ENCODE measurements at regions not wholly inside any gene's neighbourhood (a gene's known extent, or its start where the extent isn't known, plus 50 kb on each side); places are given as distances from the start of the nearest gene placed in this dataset.

GRCh38 chr3:14288833-14289451 lies 110.3 kb downstream of the LSM3 start:
- WGBS, 2 donors: 91 to 92% methylated on average over 4 of the region's 5 CpGs

DNA sequence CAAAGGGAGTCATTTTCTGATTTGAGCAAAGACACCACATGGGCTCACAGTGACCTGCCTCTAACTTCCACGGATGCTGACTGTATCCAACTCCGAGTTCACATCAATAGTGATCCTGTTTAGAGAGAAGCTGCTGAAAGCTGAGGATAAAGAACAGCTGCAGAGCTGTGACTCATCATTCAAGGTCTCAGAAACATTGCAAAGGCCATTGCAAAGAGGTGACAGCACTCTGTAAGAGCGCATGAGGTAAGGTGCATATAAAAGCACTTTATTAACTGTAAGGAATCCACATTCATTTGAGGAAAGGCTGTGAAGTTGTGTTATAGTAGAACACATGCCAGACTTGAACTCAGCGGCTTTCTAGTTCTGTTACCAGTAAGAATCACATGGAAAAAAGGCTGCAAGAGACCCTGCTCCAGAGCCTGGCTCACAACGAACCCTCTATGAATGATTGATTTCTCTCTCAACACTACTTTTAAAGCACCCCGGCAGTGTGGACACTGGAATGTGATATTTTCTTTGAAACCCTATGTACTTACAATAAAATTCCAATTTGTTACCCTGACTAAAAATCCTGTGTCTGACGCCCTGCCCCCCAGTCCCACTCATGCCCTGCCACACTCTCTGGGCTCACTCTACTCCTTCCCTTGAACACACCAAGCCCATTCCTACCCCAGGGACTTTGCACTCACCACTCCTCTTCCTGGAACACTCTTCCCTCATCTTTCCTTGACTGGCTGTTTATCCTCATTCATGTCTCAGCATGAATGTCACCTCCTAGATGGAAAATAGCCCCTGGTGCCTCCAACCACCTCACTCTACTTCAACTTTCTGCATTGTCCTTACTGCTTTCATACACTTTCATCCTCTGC lies 111.2 kb downstream of the LSM3 start:
- no peak for DNase-seq
- Histone ChIP-seq H3K36me3 (no peaks in the 10 kb centered on the region), H3K27ac (no peak overlapping the region), H3K27me3 (no peaks in the 10 kb centered on the region), H3K4me1 (peaks cover 7 to 18% of the 10 kb centered on the region in 2 donors), H3K9me3 (no peaks in the 10 kb centered on the region), H3K4me3 (replicated peaks in 1 of 3) (no peak overlapping the region)
- no peak for TF ChIP-seq CTCF (IDR thresholded peaks at IDR 0.05)
- TF ChIP-seq POLR2A (IDR thresholded peaks at IDR 0.05): no peak
- intact Hi-C loops (cut with DNase I): no loop called here
- WGBS, 2 donors: 77 to 82% methylated on average over 6 of the region's 7 CpGs

More at GRCh38 chr3:14288833-14289451, 110.3 kb downstream of the LSM3 start:
- intact Hi-C loops (cut with DNase I): no loop called here
- DNase-seq: no peak
- Histone ChIP-seq H3K9me3 (no peaks in the 10 kb centered on the region), H3K36me3 (no peaks in the 10 kb centered on the region), H3K27me3 (no peaks in the 10 kb centered on the region), H3K4me1 (peaks cover 7 to 18% of the 10 kb centered on the region in 2 donors), H3K4me3 (replicated peaks in 1 of 3) (no peak overlapping the region), H3K27ac (no peak overlapping the region)
- TF ChIP-seq POLR2A (IDR thresholded peaks at IDR 0.05) (no peak), CTCF (IDR thresholded peaks at IDR 0.05) (no peak)

- peak; percentile 29 to 52 for DNase-seq
- H3K9me3 ChIP-seq: no peaks in the 10 kb centered on the region
- no peaks in the 10 kb centered on the region for H3K27me3 ChIP-seq
- peak overlapping the region in 1 of 3 donors; percentile 34 for H3K27ac ChIP-seq
- intact Hi-C loops (cut with DNase I): no loop called here
- no peak for TF ChIP-seq POLR2A (IDR thresholded peaks at IDR 0.05)
- no peak for TF ChIP-seq CTCF (IDR thresholded peaks at IDR 0.05)
- H3K36me3 ChIP-seq: no peaks in the 10 kb centered on the region
- H3K4me3 ChIP-seq (replicated peaks in 1 of 3): no peak overlapping the region
- 46 to 47% methylated on average over 9 of the region's 9 CpGs for WGBS, 2 donors
- H3K4me1 ChIP-seq: peaks cover 7 to 18% of the 10 kb centered on the region in 2 donors
Observed at GRCh38 chr3:14290631-14291385, 111.6 kb upstream of the SLC6A6 start.

DNA sequence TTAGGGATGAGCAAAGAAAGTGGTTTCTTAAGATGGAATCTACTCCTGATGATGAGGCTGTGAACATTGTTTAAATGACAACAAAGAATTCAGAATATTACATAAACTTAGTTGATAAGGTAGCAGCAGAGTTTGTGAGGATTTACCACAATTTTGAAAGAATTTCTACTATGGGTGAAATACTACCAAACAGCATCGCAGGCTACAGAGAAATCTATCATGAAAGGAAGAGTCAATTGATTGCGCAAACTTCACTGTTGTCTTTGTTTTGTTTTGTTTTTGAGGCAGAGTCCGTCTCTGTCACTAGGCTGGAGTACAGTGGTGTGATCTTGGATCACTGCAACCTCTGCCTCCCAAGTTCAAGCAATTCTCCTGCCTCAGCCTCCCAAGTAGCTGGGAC lies 107.4 kb upstream of the SLC6A6 start:
- 91 to 99% methylated on average over 3 of the region's 3 CpGs for WGBS, 2 donors
- Histone ChIP-seq H3K36me3 (no peaks in the 10 kb centered on the region), H3K4me1 (peaks cover 14 to 29% of the 10 kb centered on the region in 2 donors), H3K9me3 (no peaks in the 10 kb centered on the region), H3K27ac (no peak overlapping the region), H3K27me3 (no peaks in the 10 kb centered on the region), H3K4me3 (replicated peaks in 1 of 3) (no peak overlapping the region)
- DNase-seq: no peak
- TF ChIP-seq POLR2A (IDR thresholded peaks at IDR 0.05) (no peak), CTCF (IDR thresholded peaks at IDR 0.05) (no peak)
- intact Hi-C loops (cut with DNase I): no loop called here

Measured in thyroid gland (tissue), 4 donors.